SKM-1 (cell line): ENCODE measurements at regions not wholly inside any gene's neighbourhood (a gene's known extent, or its start where the extent isn't known, plus 50 kb on each side); places are given as distances from the start of the nearest gene placed in this dataset.

Source experiments
- DNase-seq: peaks from one replicate; lab custom pipeline; 2025; ENCODE audit not compliant: unreplicated experiment; lab: John Stamatoyannopoulos, UW

- no peak for DNase-seq
These were observed 311.3 kb downstream of the TNS1 start for GRCh38 chr2:217691516-217691915.

DNA sequence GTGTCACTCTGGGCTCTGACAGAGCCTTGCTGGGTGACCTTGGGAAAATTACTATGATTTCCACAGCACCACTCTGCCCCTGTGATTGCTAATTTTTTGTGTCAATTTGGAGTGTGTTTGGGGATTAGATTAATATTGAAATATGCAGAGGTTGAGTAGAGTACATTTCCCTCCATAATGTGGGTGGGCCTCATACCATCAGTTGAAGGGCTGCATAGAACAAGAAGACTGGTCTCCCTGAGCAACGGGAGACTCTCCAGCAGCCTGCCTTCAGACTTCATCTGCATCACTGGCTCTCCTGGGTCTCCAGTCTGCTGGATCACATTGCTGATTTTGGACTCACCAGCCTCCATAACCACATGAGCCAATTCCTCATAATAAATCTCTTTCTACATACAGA is 313.7 kb downstream of the TNS1 start:
- no peak for DNase-seq

DNA sequence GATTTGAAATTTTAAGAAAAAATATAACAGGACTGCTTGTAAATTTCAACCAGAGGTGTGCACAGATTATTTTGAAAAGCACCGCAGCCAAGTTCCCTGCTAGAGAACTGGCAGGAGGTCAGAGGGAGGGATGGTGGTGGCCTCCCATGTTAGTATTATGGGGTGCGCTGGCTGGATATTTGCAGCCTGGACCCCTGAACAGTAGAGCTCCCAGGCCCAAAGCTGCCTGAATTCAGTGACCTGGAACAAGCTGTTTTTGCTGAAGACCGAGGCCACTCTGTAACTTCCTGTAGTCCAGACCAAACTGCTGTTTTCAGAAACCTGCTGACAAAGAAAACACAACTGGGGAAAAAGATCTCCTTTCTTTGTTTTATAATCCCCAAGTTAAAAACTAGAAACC is 314.3 kb downstream of the TNS1 start:
- DNase-seq: no peak

DNA sequence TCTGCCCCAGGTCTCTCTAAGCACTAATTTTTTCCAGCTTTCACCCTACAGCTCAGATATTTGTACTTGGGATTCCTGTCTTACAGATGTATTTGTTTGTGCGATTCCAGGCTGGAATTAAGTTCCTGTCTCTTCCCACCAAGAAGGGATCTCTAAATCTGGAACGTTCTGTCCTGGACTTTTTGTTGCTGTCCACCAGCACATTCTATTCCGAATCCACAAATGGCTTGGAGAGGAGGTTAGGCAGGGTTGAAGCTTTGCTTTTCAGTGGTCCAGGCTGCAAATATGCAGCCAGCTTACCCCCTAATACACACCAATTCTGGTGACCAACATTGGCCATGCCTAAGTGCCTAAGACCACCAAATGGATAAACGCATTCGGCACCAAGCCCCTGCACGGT is 315.0 kb downstream of the TNS1 start:
- DNase-seq: no peak

DNA sequence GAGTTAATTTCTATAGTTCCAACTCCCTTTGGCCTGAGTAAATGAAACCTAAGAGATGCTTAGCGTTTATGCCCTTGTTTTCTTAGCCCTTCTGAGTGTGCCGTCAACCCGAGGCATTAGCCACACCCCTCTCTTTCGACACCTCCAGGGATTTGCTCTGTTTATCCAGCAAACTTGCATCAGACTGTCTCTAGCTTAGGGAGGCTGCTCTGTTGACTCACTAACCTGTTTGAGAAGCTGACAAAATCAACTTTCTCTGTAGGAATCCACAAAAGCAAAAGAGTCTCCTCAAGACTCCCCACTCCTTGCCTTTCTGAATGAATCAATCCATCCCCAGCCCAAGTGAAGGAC is 317.6 kb downstream of the TNS1 start:
- no peak for DNase-seq

DNA sequence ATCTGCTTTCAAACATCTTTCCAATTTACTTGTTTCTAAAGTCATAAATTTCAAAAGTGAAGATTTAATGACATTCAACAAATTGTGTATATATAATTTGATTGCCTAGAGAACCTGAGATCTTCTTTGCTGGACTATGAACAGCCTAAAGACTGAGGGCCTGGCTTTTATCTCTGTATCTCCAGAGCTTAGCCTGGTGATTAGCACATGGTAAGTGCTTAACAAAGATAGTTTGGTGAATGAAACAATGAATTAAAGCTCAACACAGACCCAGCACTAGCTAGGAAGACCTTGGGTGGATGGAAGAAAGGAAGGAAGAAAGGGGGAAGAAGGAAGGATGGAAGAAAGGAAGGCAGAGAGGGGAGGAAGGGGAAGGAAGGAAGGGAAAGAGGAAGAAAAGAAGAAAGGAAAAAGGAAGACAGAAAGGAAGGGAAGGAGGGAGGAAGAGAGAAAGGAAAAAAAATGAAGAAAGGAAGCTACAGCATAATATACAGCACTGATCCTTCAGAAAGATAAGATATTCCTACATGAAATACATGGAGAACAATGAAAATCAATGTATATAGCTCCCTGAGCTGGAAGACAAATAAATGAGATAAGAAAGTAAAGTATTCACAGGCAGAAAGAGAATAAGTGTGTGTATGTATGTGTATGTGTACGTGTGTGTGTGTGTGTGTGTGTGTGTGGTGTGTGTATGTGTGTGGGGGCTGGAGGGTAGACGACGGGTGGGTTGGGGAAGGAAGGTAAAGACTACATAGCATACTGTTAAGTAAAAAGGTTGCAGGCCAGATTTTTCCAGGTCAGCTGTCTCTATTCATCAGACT is 318.2 kb downstream of the TNS1 start:
- DNase-seq: no peak

DNA sequence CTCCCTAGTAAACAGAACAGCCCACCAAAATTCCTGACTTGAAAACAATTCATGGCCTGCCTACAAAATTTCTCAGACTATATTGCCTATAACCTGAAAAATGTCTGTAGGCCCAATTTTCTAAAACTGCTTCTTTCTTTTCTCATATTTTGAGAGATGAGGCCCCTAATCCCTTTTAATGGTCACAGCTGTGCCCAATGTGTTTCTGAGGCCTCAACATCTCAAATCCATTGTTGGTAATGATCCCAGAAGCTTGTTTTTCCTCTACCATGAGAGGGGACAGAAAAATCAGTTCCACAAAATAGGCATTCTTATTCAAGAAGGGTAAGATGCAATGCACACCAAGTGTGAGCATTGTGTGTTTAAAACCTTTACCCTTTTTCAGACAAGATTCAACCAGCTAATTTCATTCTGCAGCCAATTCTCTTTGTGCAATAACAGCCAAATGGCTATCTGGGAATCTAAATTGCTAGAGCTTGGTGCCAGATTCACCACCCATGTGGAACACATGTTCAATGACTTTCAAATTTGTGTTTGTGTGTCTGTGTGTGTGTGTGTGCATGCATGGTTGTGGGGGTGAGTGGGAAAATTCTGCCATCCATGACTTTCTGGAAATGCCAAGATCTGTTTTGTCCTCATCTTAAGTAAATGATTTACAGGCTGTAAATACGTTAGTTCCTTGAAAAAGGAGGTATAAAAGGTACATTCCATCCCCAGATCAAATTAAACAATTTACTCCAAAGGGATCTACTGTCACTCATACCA is 319.5 kb downstream of the TNS1 start:
- no peak for DNase-seq

DNA sequence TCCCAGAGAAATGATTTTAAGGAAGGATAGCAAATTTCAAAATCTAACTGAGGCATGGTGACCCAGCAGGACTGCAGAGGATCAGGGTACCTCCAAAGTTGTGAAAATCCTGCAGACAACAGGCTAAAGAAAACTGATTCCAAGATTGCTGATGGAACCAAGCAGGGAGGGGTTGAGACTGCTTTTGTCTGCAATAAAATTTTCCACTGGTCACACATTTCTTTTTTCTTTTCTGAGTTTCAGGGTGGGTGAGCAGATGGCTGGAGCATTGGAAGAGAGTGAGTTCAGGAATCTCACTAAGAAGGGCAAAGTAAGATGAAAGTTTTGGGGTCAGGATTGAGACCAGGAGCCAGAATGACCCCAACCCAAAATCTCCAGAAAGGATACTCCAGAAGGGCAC is 321.0 kb downstream of the TNS1 start:
- DNase-seq: no peak

DNA sequence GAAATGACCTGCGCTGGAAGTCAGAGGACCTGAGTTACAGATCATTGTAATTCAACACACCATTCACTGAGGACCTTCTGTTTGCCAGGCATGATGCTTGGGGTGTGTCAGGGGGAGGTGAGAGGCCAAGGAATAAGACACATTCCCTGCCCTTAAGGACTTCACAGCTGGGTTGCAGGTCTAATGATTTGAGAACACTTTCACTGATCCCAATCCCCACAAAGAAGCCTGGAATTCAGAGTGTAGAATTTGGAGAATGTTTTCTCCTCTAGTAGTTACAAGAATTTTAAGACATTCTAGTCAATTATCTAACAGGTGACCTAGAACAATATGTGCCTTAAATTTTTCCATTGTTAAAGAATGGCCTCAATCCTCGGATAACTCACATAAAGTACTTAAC is 322.4 kb downstream of the TNS1 start:
- no peak for DNase-seq

DNA sequence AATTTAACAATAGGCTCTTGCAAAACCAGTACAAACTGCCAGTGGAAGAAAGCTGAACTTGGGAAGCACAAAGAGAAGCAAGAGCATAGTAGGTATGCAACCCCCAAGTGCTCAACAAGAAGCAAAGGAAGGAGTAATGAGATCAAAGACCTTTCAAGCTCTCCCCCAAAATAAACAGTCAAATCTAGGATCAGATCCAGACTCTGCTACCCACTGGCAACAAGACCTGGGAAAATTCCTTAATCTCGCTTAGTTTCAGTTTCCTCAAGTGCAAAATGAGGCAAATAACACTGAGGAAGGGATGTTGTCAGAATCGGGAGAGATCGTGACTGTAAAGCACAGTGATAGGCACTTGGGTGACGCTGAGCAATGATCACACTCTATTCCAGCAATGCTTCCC is 329.2 kb downstream of the TNS1 start:
- no peak for DNase-seq

GRCh38 chr2:217672472-217672871 is 330.3 kb downstream of the TNS1 start:
- DNase-seq: no peak

GRCh38 chr2:217671871-217672270 is 330.9 kb downstream of the TNS1 start:
- no peak for DNase-seq

DNA sequence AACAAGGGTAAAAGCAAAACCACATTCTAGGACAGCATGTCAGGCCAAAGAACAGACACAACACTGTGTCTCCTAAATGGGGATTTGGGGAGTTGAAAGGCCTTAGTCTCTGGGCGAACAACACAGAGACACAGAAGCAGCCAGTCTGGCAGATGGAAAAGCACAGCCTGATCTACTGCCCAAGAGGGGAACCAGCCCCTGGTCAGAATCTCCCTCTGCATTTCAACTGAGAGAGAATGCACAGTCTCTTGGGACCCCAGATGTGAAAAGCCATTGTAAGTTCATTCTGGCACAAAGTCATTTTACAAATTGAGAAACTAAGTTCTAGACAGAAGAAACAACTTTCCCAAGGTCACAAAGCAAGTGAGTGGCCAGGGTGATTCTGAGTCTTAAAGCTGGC is 331.7 kb downstream of the TNS1 start:
- no peak for DNase-seq

DNA sequence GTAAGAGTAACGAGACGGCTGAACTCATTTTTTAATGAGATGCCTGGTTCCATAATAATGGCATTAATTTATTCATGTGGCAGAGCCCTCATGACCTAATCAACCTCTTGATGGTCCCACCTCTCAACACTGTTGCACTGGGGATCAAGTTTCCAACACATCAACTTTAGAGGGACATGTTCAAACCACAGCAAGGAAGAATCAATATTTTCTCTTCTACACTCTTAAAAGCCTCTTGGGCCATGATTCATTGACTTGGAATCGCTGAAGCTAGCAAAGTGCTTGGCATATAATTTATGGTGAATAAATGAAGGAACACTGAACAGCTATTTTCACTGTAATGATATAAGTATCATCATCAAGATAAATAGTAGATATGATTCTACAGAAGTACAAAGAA is 333.0 kb downstream of the TNS1 start:
- no peak for DNase-seq

- DNase-seq: no peak
These were observed 335.3 kb downstream of the TNS1 start for GRCh38 chr2:217667512-217667911.

GRCh38 chr2:217667035-217667434 is 335.8 kb downstream of the TNS1 start:
- no peak for DNase-seq

GRCh38 chr2:217666338-217666737 is 336.5 kb downstream of the TNS1 start:
- DNase-seq: no peak

GRCh38 chr2:217664761-217665160 is 338.0 kb downstream of the TNS1 start:
- no peak for DNase-seq

DNA sequence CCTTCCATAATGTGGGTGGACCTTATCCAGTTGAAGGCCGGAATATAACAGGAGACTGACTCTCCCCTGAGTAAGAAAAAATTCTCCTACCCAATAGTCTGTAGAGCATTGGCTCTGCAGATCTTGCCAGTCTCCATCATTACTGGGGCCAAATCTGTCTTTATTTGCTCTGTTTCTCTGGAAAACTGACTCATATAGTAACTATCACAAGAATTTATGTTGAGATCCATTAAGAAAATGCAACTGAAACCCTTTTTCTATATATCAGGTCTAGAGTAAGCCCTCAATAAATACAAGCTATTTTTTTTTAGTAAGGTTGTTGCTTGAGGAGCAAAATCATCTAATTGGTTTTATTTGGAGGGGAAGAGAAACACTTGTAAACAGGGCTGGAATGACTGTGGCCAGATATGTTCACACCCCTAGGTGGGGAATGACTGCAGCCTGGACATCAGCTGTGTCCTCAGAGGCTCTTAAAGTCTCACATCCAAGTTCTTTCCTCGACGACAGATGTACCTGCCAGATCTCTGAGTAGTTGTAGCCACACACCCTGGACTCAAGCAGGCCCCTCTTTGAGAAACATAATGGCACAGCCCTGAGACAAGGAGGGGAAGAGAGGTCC is 339.7 kb downstream of the TNS1 start:
- no peak for DNase-seq

DNA sequence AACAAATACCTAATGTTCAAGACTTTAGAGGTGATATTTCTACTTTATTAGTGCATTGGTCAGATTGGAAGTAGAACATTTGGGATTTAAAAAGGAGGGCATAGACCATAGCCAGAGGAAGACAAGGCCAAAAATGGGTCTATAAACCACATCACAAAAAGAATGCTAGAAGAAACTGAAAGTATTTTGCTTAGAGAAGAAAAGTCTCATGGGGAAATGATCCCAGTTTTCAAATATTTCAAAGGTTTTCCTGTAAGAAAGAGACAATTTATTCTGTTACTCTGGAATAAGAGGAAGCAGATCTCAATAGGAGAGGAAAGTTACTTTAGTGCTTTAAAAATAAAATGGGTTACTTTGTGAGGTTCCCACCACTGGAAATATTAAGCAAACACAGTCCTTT is 341.4 kb downstream of the TNS1 start:
- no peak for DNase-seq

GRCh38 chr2:217660423-217660822 is 342.4 kb downstream of the TNS1 start:
- DNase-seq: no peak

- no peak for DNase-seq
These were observed 344.0 kb downstream of the TNS1 start for GRCh38 chr2:217658806-217659205.
